ENCODE measurements at regions not wholly inside any gene's neighbourhood (a gene's known extent, or its start where the extent isn't known, plus 50 kb on each side); places are given as distances from the start of the nearest gene placed in this dataset.

GRCh38 chr12:74646831-74647230, 109.2 kb downstream of the ATXN7L3B start:
- no peak for ATAC-seq

DNA sequence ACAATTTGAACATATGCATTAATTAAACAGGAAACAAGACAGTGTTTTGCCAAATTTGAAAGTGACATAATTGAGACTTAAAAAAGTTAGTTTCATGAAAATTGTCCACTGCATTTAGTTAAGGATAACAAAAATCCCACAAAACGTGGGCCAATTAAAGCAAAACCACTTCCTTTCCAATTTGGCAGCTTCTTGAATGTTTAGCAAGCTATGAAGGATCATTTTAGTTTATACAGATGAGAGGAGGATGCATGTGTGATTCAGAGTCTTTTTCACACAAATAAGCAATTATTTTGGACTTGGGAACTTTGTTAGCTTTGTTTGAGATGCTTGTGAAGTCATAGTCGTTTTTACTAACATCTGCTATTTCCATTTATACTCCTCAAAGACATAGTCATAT, 109.6 kb downstream of the ATXN7L3B start:
- no peak for TF ChIP-seq SNAI2 (CRISPR knock-in tag; IDR thresholded peaks at IDR 0.05)
- TF ChIP-seq ARNTL (CRISPR knock-in tag; IDR thresholded peaks at IDR 0.05; ENCODE audit: borderline replicate concordance, low read depth), result no peak
- TF ChIP-seq OSR1 (CRISPR knock-in tag; IDR thresholded peaks at IDR 0.05), result no peak
- TF ChIP-seq, protein P1, sequence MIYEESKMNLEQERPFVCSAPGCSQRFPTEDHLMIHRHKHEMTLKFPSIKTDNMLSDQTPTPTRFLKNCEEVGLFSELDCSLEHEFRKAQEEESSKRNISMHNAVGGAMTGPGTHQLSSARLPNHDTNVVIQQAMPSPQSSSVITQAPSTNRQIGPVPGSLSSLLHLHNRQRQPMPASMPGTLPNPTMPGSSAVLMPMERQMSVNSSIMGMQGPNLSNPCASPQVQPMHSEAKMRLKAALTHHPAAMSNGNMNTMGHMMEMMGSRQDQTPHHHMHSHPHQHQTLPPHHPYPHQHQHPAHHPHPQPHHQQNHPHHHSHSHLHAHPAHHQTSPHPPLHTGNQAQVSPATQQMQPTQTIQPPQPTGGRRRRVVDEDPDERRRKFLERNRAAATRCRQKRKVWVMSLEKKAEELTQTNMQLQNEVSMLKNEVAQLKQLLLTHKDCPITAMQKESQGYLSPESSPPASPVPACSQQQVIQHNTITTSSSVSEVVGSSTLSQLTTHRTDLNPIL (CRISPR knock-in tag; IDR thresholded peaks at IDR 0.05; ENCODE audit: low read depth), result no peak
- TF ChIP-seq TCF4 (CRISPR knock-in tag; IDR thresholded peaks at IDR 0.05; ENCODE audit: borderline replicate concordance), result no peak
- TF ChIP-seq ZC3H10 (CRISPR knock-in tag; IDR thresholded peaks at IDR 0.05), result no peak
- TF ChIP-seq ZNF70 (CRISPR knock-in tag; IDR thresholded peaks at IDR 0.05), result no peak
- TF ChIP-seq ZFP3 (CRISPR knock-in tag; IDR thresholded peaks at IDR 0.05), result no peak
- TF ChIP-seq RARB (CRISPR knock-in tag; IDR thresholded peaks at IDR 0.05), result no peak
- TF ChIP-seq, protein P2, sequence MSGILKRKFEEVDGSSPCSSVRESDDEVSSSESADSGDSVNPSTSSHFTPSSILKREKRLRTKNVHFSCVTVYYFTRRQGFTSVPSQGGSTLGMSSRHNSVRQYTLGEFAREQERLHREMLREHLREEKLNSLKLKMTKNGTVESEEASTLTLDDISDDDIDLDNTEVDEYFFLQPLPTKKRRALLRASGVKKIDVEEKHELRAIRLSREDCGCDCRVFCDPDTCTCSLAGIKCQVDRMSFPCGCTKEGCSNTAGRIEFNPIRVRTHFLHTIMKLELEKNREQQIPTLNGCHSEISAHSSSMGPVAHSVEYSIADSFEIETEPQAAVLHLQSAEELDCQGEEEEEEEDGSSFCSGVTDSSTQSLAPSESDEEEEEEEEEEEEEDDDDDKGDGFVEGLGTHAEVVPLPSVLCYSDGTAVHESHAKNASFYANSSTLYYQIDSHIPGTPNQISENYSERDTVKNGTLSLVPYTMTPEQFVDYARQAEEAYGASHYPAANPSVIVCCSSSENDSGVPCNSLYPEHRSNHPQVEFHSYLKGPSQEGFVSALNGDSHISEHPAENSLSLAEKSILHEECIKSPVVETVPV (CRISPR knock-in tag; IDR thresholded peaks at IDR 0.05), result no peak
- no peak for TF ChIP-seq CSDC2 (CRISPR knock-in tag; IDR thresholded peaks at IDR 0.05)
- no peak for TF ChIP-seq GLIS3 (CRISPR knock-in tag; IDR thresholded peaks at IDR 0.05)
- no peak for TF ChIP-seq ESRRG (CRISPR knock-in tag; IDR thresholded peaks at IDR 0.05)
- ATAC-seq, result no peak

More at GRCh38 chr12:74646831-74647230, 109.2 kb downstream of the ATXN7L3B start:
- TF ChIP-seq, protein P3, sequence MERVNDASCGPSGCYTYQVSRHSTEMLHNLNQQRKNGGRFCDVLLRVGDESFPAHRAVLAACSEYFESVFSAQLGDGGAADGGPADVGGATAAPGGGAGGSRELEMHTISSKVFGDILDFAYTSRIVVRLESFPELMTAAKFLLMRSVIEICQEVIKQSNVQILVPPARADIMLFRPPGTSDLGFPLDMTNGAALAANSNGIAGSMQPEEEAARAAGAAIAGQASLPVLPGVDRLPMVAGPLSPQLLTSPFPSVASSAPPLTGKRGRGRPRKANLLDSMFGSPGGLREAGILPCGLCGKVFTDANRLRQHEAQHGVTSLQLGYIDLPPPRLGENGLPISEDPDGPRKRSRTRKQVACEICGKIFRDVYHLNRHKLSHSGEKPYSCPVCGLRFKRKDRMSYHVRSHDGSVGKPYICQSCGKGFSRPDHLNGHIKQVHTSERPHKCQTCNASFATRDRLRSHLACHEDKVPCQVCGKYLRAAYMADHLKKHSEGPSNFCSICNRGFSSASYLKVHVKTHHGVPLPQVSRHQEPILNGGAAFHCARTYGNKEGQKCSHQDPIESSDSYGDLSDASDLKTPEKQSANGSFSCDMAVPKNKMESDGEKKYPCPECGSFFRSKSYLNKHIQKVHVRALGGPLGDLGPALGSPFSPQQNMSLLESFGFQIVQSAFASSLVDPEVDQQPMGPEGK (CRISPR knock-in tag; IDR thresholded peaks at IDR 0.05; ENCODE audit: borderline replicate concordance), result no peak
- no peak for TF ChIP-seq BACH2 (CRISPR knock-in tag; IDR thresholded peaks at IDR 0.05; ENCODE audit: borderline replicate concordance)
- TF ChIP-seq ZNF8 (CRISPR knock-in tag; IDR thresholded peaks at IDR 0.05), result no peak
- TF ChIP-seq ESRRG (CRISPR knock-in tag; IDR thresholded peaks at IDR 0.05), result no peak
- TF ChIP-seq, protein P2 (CRISPR knock-in tag; IDR thresholded peaks at IDR 0.05), result no peak
- TF ChIP-seq CSDC2 (CRISPR knock-in tag; IDR thresholded peaks at IDR 0.05), result no peak
- TF ChIP-seq, protein P4, sequence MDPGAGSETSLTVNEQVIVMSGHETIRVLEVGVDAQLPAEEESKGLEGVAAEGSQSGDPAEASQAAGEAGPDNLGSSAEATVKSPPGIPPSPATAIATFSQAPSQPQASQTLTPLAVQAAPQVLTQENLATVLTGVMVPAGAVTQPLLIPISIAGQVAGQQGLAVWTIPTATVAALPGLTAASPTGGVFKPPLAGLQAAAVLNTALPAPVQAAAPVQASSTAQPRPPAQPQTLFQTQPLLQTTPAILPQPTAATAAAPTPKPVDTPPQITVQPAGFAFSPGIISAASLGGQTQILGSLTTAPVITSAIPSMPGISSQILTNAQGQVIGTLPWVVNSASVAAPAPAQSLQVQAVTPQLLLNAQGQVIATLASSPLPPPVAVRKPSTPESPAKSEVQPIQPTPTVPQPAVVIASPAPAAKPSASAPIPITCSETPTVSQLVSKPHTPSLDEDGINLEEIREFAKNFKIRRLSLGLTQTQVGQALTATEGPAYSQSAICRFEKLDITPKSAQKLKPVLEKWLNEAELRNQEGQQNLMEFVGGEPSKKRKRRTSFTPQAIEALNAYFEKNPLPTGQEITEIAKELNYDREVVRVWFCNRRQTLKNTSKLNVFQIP (CRISPR knock-in tag; IDR thresholded peaks at IDR 0.05; ENCODE audit: borderline replicate concordance, low read depth), result no peak
- TF ChIP-seq ZFP3 (CRISPR knock-in tag; IDR thresholded peaks at IDR 0.05), result no peak
- no peak for TF ChIP-seq SNAI2 (CRISPR knock-in tag; IDR thresholded peaks at IDR 0.05)
- no peak for TF ChIP-seq RARB (CRISPR knock-in tag; IDR thresholded peaks at IDR 0.05)
- no peak for TF ChIP-seq ARNTL (CRISPR knock-in tag; IDR thresholded peaks at IDR 0.05; ENCODE audit: borderline replicate concordance, low read depth)
- no peak for TF ChIP-seq ISL1 (CRISPR knock-in tag; IDR thresholded peaks at IDR 0.05)
- TF ChIP-seq TOX (CRISPR knock-in tag; IDR thresholded peaks at IDR 0.05; ENCODE audit: borderline replicate concordance), result no peak
- TF ChIP-seq TCF4 (CRISPR knock-in tag; IDR thresholded peaks at IDR 0.05; ENCODE audit: borderline replicate concordance), result no peak
- no peak for TF ChIP-seq ZFP30 (CRISPR knock-in tag; IDR thresholded peaks at IDR 0.05)
- TF ChIP-seq GLIS3 (CRISPR knock-in tag; IDR thresholded peaks at IDR 0.05), result no peak
- TF ChIP-seq PPARA (CRISPR knock-in tag; IDR thresholded peaks at IDR 0.05; ENCODE audit: borderline replicate concordance), result no peak
- TF ChIP-seq, protein P1 (CRISPR knock-in tag; IDR thresholded peaks at IDR 0.05; ENCODE audit: low read depth), result no peak

DNA sequence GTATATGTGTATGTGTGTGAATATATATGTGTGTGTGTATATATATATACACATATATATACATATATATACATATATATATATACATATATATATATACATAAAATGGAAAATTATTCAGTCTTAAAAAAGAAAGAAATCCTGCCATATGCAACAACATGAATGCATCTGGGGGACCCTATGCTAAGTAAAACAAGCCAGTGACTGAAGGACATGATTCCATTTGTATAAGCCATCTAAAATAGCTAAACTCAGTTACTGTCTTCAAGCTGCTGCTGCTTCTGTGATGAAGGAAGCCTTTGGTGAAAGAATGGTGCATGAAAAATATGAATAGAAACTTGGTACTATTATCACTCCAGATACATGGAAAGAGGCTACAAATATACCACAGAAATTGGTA, 118.6 kb downstream of the ATXN7L3B start:
- ATAC-seq, result no peak
- TF ChIP-seq GLIS3 (CRISPR knock-in tag; IDR thresholded peaks at IDR 0.05), result no peak
- TF ChIP-seq, protein P5, sequence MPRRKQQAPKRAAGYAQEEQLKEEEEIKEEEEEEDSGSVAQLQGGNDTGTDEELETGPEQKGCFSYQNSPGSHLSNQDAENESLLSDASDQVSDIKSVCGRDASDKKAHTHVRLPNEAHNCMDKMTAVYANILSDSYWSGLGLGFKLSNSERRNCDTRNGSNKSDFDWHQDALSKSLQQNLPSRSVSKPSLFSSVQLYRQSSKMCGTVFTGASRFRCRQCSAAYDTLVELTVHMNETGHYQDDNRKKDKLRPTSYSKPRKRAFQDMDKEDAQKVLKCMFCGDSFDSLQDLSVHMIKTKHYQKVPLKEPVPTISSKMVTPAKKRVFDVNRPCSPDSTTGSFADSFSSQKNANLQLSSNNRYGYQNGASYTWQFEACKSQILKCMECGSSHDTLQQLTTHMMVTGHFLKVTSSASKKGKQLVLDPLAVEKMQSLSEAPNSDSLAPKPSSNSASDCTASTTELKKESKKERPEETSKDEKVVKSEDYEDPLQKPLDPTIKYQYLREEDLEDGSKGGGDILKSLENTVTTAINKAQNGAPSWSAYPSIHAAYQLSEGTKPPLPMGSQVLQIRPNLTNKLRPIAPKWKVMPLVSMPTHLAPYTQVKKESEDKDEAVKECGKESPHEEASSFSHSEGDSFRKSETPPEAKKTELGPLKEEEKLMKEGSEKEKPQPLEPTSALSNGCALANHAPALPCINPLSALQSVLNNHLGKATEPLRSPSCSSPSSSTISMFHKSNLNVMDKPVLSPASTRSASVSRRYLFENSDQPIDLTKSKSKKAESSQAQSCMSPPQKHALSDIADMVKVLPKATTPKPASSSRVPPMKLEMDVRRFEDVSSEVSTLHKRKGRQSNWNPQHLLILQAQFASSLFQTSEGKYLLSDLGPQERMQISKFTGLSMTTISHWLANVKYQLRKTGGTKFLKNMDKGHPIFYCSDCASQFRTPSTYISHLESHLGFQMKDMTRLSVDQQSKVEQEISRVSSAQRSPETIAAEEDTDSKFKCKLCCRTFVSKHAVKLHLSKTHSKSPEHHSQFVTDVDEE (CRISPR knock-in tag; IDR thresholded peaks at IDR 0.05), result no peak
- TF ChIP-seq RARB (CRISPR knock-in tag; IDR thresholded peaks at IDR 0.05), result no peak
- no peak for TF ChIP-seq BACH2 (CRISPR knock-in tag; IDR thresholded peaks at IDR 0.05; ENCODE audit: borderline replicate concordance)
- no peak for TF ChIP-seq ISL1 (CRISPR knock-in tag; IDR thresholded peaks at IDR 0.05)
- TF ChIP-seq TCF4 (CRISPR knock-in tag; IDR thresholded peaks at IDR 0.05; ENCODE audit: borderline replicate concordance), result no peak
- TF ChIP-seq SNAI2 (CRISPR knock-in tag; IDR thresholded peaks at IDR 0.05), result no peak
- no peak for TF ChIP-seq OSR1 (CRISPR knock-in tag; IDR thresholded peaks at IDR 0.05)
- TF ChIP-seq, protein P3 (CRISPR knock-in tag; IDR thresholded peaks at IDR 0.05; ENCODE audit: borderline replicate concordance), result no peak
- no peak for TF ChIP-seq ZNF565 (CRISPR knock-in tag; conservative IDR thresholded peaks at IDR 0.05; ENCODE audit: low read depth)
- no peak for TF ChIP-seq ESRRG (CRISPR knock-in tag; IDR thresholded peaks at IDR 0.05)
